VCaP (cell line): ENCODE measurements at regions not wholly inside any gene's neighbourhood (a gene's known extent, or its start where the extent isn't known, plus 50 kb on each side); places are given as distances from the start of the nearest gene placed in this dataset.

Experiments used
- H3K27ac ChIP-seq: fragments of 450-650 bp; 2 replicates; pipeline ENCODE4 v1.5.1; 2017
- CTCF ChIP-seq: fragments of 450-650 bp; conservative IDR thresholded peaks from 2 replicates; pipeline ENCODE4 v1.5.1; 2017; ENCODE audit warnings: mild to moderate bottlenecking, moderate library complexity

- H3K27ac ChIP-seq, result no peak overlapping the region
- TF ChIP-seq CTCF, result no peak
Observed at GRCh38 chr10:85454386-85454785, 912.2 kb downstream of the GRID1 start.

- H3K27ac ChIP-seq, result no peak overlapping the region
- no peak for TF ChIP-seq CTCF
Observed at GRCh38 chr10:85457191-85457590, 909.4 kb downstream of the GRID1 start.

GRCh38 chr10:85458324-85458723, 908.3 kb downstream of the GRID1 start:
- H3K27ac ChIP-seq, result no peak overlapping the region
- TF ChIP-seq CTCF, result no peak

- no peak overlapping the region for H3K27ac ChIP-seq
- no peak for TF ChIP-seq CTCF
Observed at GRCh38 chr10:85459906-85460305, 906.7 kb downstream of the GRID1 start.

- H3K27ac ChIP-seq, result no peak overlapping the region
- TF ChIP-seq CTCF, result no peak
Observed at GRCh38 chr10:85464336-85464735, 902.3 kb downstream of the GRID1 start.

- no peak for TF ChIP-seq CTCF
- no peak overlapping the region for H3K27ac ChIP-seq
Observed at GRCh38 chr10:85477979-85478378, 888.6 kb downstream of the GRID1 start.

- TF ChIP-seq CTCF, result no peak
- H3K27ac ChIP-seq, result no peak overlapping the region
Observed at GRCh38 chr10:85490431-85490830, 876.2 kb downstream of the GRID1 start.

GRCh38 chr10:85491652-85492051, 874.9 kb downstream of the GRID1 start:
- no peak overlapping the region for H3K27ac ChIP-seq
- no peak for TF ChIP-seq CTCF
